SU-DHL-6 (cell line): ENCODE measurements at regions not wholly inside any gene's neighbourhood (a gene's known extent, or its start where the extent isn't known, plus 50 kb on each side); places are given as distances from the start of the nearest gene placed in this dataset.

Source experiments
- H2AFZ ChIP-seq: fragments of 200-600 bp; sonication (generic); 2 replicates; pipeline ENCODE4 v1.6.1; 2014; ENCODE audit warnings: low read depth, mild to moderate bottlenecking, moderate library complexity, mixed read lengths, antibody characterized with exemption, low read length; ENCODE audit not compliant: severe bottlenecking
- H3F3A ChIP-seq: fragments of 200-600 bp; shearing (Covaris generic); 2 replicates; pipeline ENCODE4 v1.6.0; 2016; ENCODE audit warnings: antibody characterized with exemption, mild to moderate bottlenecking; ENCODE audit not compliant: insufficient read depth
- H3K27ac ChIP-seq: fragments of 200-600 bp; sonication (generic); 2 replicates; pipeline ENCODE4 v1.5.1; 2016; ENCODE audit warnings: low read depth, mild to moderate bottlenecking, low read length, moderate library complexity, mixed read lengths
- H3K27me3 ChIP-seq: fragments of 200-600 bp; sonication (generic), shearing (Covaris generic); 2 replicates; pipeline ENCODE4 v1.6.0; 2014; ENCODE audit warnings: mild to moderate bottlenecking, low read length
- H3K36me3 ChIP-seq: fragments of 200-600 bp; sonication (generic); 2 replicates; pipeline ENCODE4 v1.6.1; 2014; ENCODE audit warnings: mild to moderate bottlenecking, low read length, mixed read lengths
- H3K4me2 ChIP-seq: fragments of 300-600, 200-600 bp; shearing (Covaris generic), sonication (generic); 2 replicates; pipeline ENCODE4 v1.6.0; 2014; ENCODE audit warnings: low read length, low read depth, mild to moderate bottlenecking; ENCODE audit not compliant: poor library complexity, severe bottlenecking
- H3K4me3 ChIP-seq: fragments of 200-600 bp; sonication (generic); 2 replicates; pipeline ENCODE4 v1.5.1; 2014; ENCODE audit warnings: antibody characterized with exemption, low read length, mild to moderate bottlenecking, mixed read lengths; ENCODE audit not compliant: insufficient read depth, poor library complexity, severe bottlenecking
- H3K79me2 ChIP-seq: fragments of 200-600 bp; sonication (generic); 2 replicates; pipeline ENCODE4 v1.6.1; 2014; ENCODE audit warnings: mild to moderate bottlenecking, low read length, moderate library complexity; ENCODE audit not compliant: insufficient read depth
- H3K9ac ChIP-seq: fragments of 200-600 bp; sonication (generic); 2 replicates; pipeline ENCODE4 v1.7.0; 2014; ENCODE audit warnings: mild to moderate bottlenecking, low read length
- H3K9me2 ChIP-seq: fragments of 200-600 bp; sonication (generic); replicated peaks from 2 replicates; pipeline ENCODE4 v1.6.1; 2014; ENCODE audit warnings: low read length; ENCODE audit not compliant: insufficient read depth
- H3K9me3 ChIP-seq: fragments of 200-600 bp; sonication (generic); 2 replicates; pipeline ENCODE4 v1.6.1; 2014; ENCODE audit warnings: low read length, mixed read lengths; ENCODE audit not compliant: insufficient read depth
- H4K20me1 ChIP-seq: fragments of 200-600 bp; sonication (generic); 2 replicates; pipeline ENCODE4 v1.6.1; 2014; ENCODE audit warnings: low read depth, mild to moderate bottlenecking, antibody characterized with exemption, low read length, moderate library complexity, mixed read lengths
- CTCF ChIP-seq: fragments of 200-600 bp; sonication (generic); IDR thresholded peaks from one replicate; pipeline ENCODE4 v1.5.1; 2017; ENCODE audit warnings: antibody characterized with exemption, mild to moderate bottlenecking, low read length, moderate library complexity; ENCODE audit not compliant: insufficient read depth, poor library complexity, severe bottlenecking
- EZH2phosphoT487 ChIP-seq: fragments of 200-600 bp; sonication (generic), shearing (Covaris generic); conservative IDR thresholded peaks from 2 replicates; pipeline ENCODE4 v1.6.1; 2018; ENCODE audit warnings: mild to moderate bottlenecking, antibody characterized with exemption, low read length, moderate library complexity, mixed read lengths

- H3K4me3 ChIP-seq: no peak overlapping the region
- no peaks in the 10 kb centered on the region for H4K20me1 ChIP-seq
- no peaks in the 10 kb centered on the region for H3K36me3 ChIP-seq
- no peaks in the 10 kb centered on the region for H3K79me2 ChIP-seq
- H3K27me3 ChIP-seq: no peaks in the 10 kb centered on the region
- no peak overlapping the region for H2AFZ ChIP-seq
- no peak overlapping the region for H3K27ac ChIP-seq
- no peak overlapping the region for H3K9ac ChIP-seq
- H3K9me2 ChIP-seq: no peaks in the 10 kb centered on the region
- H3K4me2 ChIP-seq: no peak overlapping the region
- no peaks in the 10 kb centered on the region for H3K9me3 ChIP-seq
- no peaks in the 10 kb centered on the region for H3F3A ChIP-seq
- TF ChIP-seq CTCF (no peak), EZH2phosphoT487 (no peak)
These were observed 156.6 kb upstream of the PRSS1 start for GRCh38 chr7:142592664-142593063.

- Histone ChIP-seq H3K4me2 (no peak overlapping the region), H3K4me3 (no peak overlapping the region), H3K27me3 (no peaks in the 10 kb centered on the region), H3K9me2 (no peaks in the 10 kb centered on the region), H3K27ac (no peak overlapping the region), H3K36me3 (no peaks in the 10 kb centered on the region), H3K9ac (no peak overlapping the region), H4K20me1 (no peaks in the 10 kb centered on the region), H2AFZ (no peak overlapping the region), H3F3A (no peaks in the 10 kb centered on the region), H3K9me3 (no peaks in the 10 kb centered on the region), H3K79me2 (no peaks in the 10 kb centered on the region)
- TF ChIP-seq CTCF (no peak), EZH2phosphoT487 (no peak)
These were observed 157.0 kb upstream of the PRSS1 start for GRCh38 chr7:142592231-142592630.

- H3F3A ChIP-seq: no peaks in the 10 kb centered on the region
- TF ChIP-seq EZH2phosphoT487: no peak
- TF ChIP-seq CTCF: no peak
- H3K9me2 ChIP-seq: no peaks in the 10 kb centered on the region
- no peaks in the 10 kb centered on the region for H3K27me3 ChIP-seq
- no peak overlapping the region for H3K4me2 ChIP-seq
- H3K9ac ChIP-seq: no peak overlapping the region
- no peaks in the 10 kb centered on the region for H3K79me2 ChIP-seq
- no peaks in the 10 kb centered on the region for H3K36me3 ChIP-seq
- no peaks in the 10 kb centered on the region for H4K20me1 ChIP-seq
- no peak overlapping the region for H3K27ac ChIP-seq
- H3K4me3 ChIP-seq: no peak overlapping the region
- H2AFZ ChIP-seq: no peak overlapping the region
- H3K9me3 ChIP-seq: no peaks in the 10 kb centered on the region
These were observed 158.3 kb upstream of the PRSS1 start for GRCh38 chr7:142590830-142591457.
